B cell (primary cell): ENCODE measurements at regions not wholly inside any gene's neighbourhood (a gene's known extent, or its start where the extent isn't known, plus 50 kb on each side); places are given as distances from the start of the nearest gene placed in this dataset.

Source experiments
- ATAC-seq: fragments of 200-7000 bp; cut with Tn5 transposase; one replicate; pipeline ENCODE4 v1.10.0; 2021; ENCODE audit warnings: low read depth, mild to moderate bottlenecking, moderate number of reproducible peaks, moderate library complexity
- CTCF ChIA-PET: fragments of 350-600 bp; sonication (Branson Sonifier 250); formaldehyde crosslinking; loops from one replicate; lab custom pipeline; 2021; ENCODE audit warnings: antibody characterized with exemption, inconsistent platforms; lab: Charles Lee
- POLR2A ChIA-PET: fragments of 350-600 bp; sonication (Branson Sonifier 250); formaldehyde crosslinking; loops from one replicate; lab custom pipeline; 2021; ENCODE audit warnings: antibody characterized with exemption; lab: Charles Lee
- DNase-seq: peaks from one replicate; pipeline ENCODE4 v3.0.0; 2013
- H2AFZ ChIP-seq: 2 replicates; pipeline ENCODE4 v1.6.1; 2012; ENCODE audit warnings: mild to moderate bottlenecking, low read depth, low read length; ENCODE audit not compliant: insufficient read depth, poor library complexity, severe bottlenecking
- H3K27ac ChIP-seq, 2 donors: 1 replicate in 1 of 2; 2 replicates in 1 of 2; pipeline ENCODE4 v1.5.1; 2012 to 2013; ENCODE audit warnings: low read length in 2 of 2, mild to moderate bottlenecking in 2 of 2, moderate library complexity in 1 of 2
- H3K27me3 ChIP-seq, 4 experiments: fragments of 200-600 bp in 1 of 4; sonication (generic) in 1 of 4; replicated peaks in 1 of 4; 1 replicate in 2 of 4; 2 replicates in 2 of 4; pipeline versions ENCODE4 v1.6.1 to v1.7.0; 2013 to 2016; ENCODE audit warnings: low read length in 3 of 4, mild to moderate bottlenecking in 2 of 4, mixed read lengths in 1 of 4, moderate library complexity in 1 of 4; ENCODE audit not compliant: insufficient read depth in 4 of 4, control insufficient read depth in 3 of 4; ENCODE audit errors: control extremely low read depth in 1 of 4
- H3K36me3 ChIP-seq, 2 experiments: replicated peaks in 1 of 2; 1 replicate in 1 of 2; 2 replicates in 1 of 2; pipeline versions ENCODE4 v1.6.1 to v1.7.1; 2013; ENCODE audit warnings: low read length in 1 of 2; ENCODE audit not compliant: insufficient read depth in 2 of 2, control insufficient read depth in 1 of 2; ENCODE audit errors: control extremely low read depth in 1 of 2, extremely low read depth in 1 of 2
- H3K4me1 ChIP-seq, 2 donors: fragments of 200-600 bp in 1 of 2; sonication (generic) in 1 of 2; 1 replicate in 1 of 2; 2 replicates in 1 of 2; pipeline versions ENCODE4 v1.5.1 to v1.6.1; 2013 to 2017; ENCODE audit warnings: low read length in 2 of 2; ENCODE audit not compliant: control insufficient read depth in 2 of 2, insufficient read depth in 2 of 2
- H3K4me2 ChIP-seq: replicated peaks from 2 replicates; pipeline ENCODE3; 2012; ENCODE audit warnings: mild to moderate bottlenecking, low read depth, low read length; ENCODE audit not compliant: poor library complexity, severe bottlenecking
- H3K4me3 ChIP-seq, 5 experiments: fragments of 200-600 bp in 1 of 5; sonication (generic) in 1 of 5; 1 replicate in 3 of 5; 2 replicates in 2 of 5; pipeline versions ENCODE4 v1.5.1 to v1.7.0; 2011 to 2016; ENCODE audit warnings: low read length in 4 of 5, mild to moderate bottlenecking in 4 of 5, low read depth in 2 of 5, control low read depth in 1 of 5, moderate library complexity in 1 of 5; ENCODE audit not compliant: insufficient read depth in 1 of 5; ENCODE audit errors: control extremely low read depth in 1 of 5, extremely low read depth in 1 of 5
- H3K79me2 ChIP-seq: fragments of 200-600 bp; sonication (generic); one replicate; pipeline ENCODE4 v1.6.0; 2016; ENCODE audit warnings: low read length; ENCODE audit not compliant: control insufficient read depth, insufficient read depth
- H3K9ac ChIP-seq: fragments of 200-600 bp; sonication (generic); 2 replicates; pipeline ENCODE4 v1.6.1; 2017; ENCODE audit warnings: mild to moderate bottlenecking, low read length, moderate library complexity
- H3K9me3 ChIP-seq, 3 donors: one replicate each; pipeline versions ENCODE4 v1.6.1 to v1.7.1; 2013; ENCODE audit warnings: low read length in 2 of 3; ENCODE audit not compliant: control insufficient read depth in 2 of 3, insufficient read depth in 1 of 3; ENCODE audit errors: control extremely low read depth in 1 of 3
- H4K20me1 ChIP-seq: 2 replicates; pipeline ENCODE4 v1.6.0; 2012; ENCODE audit warnings: mild to moderate bottlenecking, low read length; ENCODE audit not compliant: insufficient read depth, control insufficient read depth, poor library complexity, severe bottlenecking
- H3K27ac Mint-ChIP-seq: one replicate; pipeline ENCODE4 v1.8.0; 2021; ENCODE audit warnings: mixed read lengths
- H3K27me3 Mint-ChIP-seq: one replicate; pipeline ENCODE4 v1.8.0; 2021; ENCODE audit warnings: mixed read lengths
- H3K4me1 Mint-ChIP-seq: one replicate; pipeline ENCODE4 v1.8.0; 2021; ENCODE audit warnings: mixed read lengths
- H3K4me3 Mint-ChIP-seq: one replicate; pipeline ENCODE4 v1.8.0; 2021; ENCODE audit warnings: mixed read lengths
- H3K9me3 Mint-ChIP-seq: one replicate; pipeline ENCODE4 v1.8.0; 2022; ENCODE audit warnings: mixed read lengths; ENCODE audit not compliant: insufficient read depth
- CTCF ChIP-seq: fragments of 200-600 bp; IDR thresholded peaks from one replicate; pipeline ENCODE4 v1.8.0; 2022; ENCODE audit warnings: antibody characterized with exemption, mild to moderate bottlenecking
- EZH2 ChIP-seq: IDR thresholded peaks from 2 replicates; pipeline ENCODE4 v1.6.1; 2012; ENCODE audit warnings: borderline replicate concordance, low read depth, mild to moderate bottlenecking, moderate library complexity, low read length; ENCODE audit not compliant: insufficient read depth, poor library complexity, severe bottlenecking
- WGBS: methylation state at CpG from one replicate; pipeline ENCODE4 v1.1.5; 2013; ENCODE audit warnings: missing lambda C conversion rate; ENCODE audit not compliant: insufficient coverage; 5-methylcytosine and 5-hydroxymethylcytosine counted together
- intact Hi-C: fragments of 100-400 bp; cut with micrococcal nuclease; formaldehyde crosslinking; loops from one replicate; pipeline ENCODE4 v1.10.0; 2022

- Histone ChIP-seq H3K27ac (no peak overlapping the region), H3K9me3 (peaks cover 0 to 31% (median 0%) of the 10 kb centered on the region in 3 donors), H2AFZ (no peak overlapping the region), H3K36me3 (no peaks in the 10 kb centered on the region), H3K79me2 (no peaks in the 10 kb centered on the region), H3K4me2 (no peak overlapping the region), H3K4me3 (no peak overlapping the region), H3K4me1 (no peaks in the 10 kb centered on the region), H4K20me1 (no peaks in the 10 kb centered on the region), H3K9ac (no peak overlapping the region), H3K27me3 (peaks cover 0 to 2% (median 0%) of the 10 kb centered on the region in 4 experiments)
- ATAC-seq (no peak), DNase-seq (no peak)
- no peaks in the 10 kb centered on the region for H3K27me3 Mint-ChIP-seq
- intact Hi-C loops: no loop called here
- ChIA-PET CTCF (no interaction called here), POLR2A (no interaction called here)
- no peaks in the 10 kb centered on the region for H3K4me1 Mint-ChIP-seq
- H3K4me3 Mint-ChIP-seq: no peak overlapping the region
- H3K9me3 Mint-ChIP-seq: no peaks in the 10 kb centered on the region
- H3K27ac Mint-ChIP-seq: no peak overlapping the region
- 93% methylated on average over 3 of the region's 3 CpGs for WGBS
- no peak for TF ChIP-seq CTCF
- TF ChIP-seq EZH2: no peak
Observed at GRCh38 chr11:70764356-70764905, 366.1 kb downstream of the CTTN start.

GRCh38 chr11:70766901-70767300, 368.6 kb downstream of the CTTN start:
- Histone ChIP-seq H3K9me3 (peaks cover 0 to 15% (median 0%) of the 10 kb centered on the region in 3 donors), H3K27me3 (no peaks in the 10 kb centered on the region), H4K20me1 (no peaks in the 10 kb centered on the region), H2AFZ (no peak overlapping the region), H3K4me1 (no peaks in the 10 kb centered on the region), H3K27ac (no peak overlapping the region), H3K36me3 (no peaks in the 10 kb centered on the region), H3K4me2 (no peak overlapping the region), H3K4me3 (no peak overlapping the region), H3K9ac (no peak overlapping the region), H3K79me2 (no peaks in the 10 kb centered on the region)
- 98% methylated on average over 6 of the region's 8 CpGs for WGBS
- POLR2A ChIA-PET: no interaction called here
- no peaks in the 10 kb centered on the region for H3K4me1 Mint-ChIP-seq
- H3K9me3 Mint-ChIP-seq: no peaks in the 10 kb centered on the region
- no peak for TF ChIP-seq CTCF
- TF ChIP-seq EZH2: no peak
- no peak overlapping the region for H3K27ac Mint-ChIP-seq
- H3K27me3 Mint-ChIP-seq: no peaks in the 10 kb centered on the region
- ATAC-seq (no peak), DNase-seq (no peak)
- CTCF ChIA-PET: interaction anchor here (1.3 kb wide), 1 partner anchor 11 kb away, joined by 3 read pairs; no protein-coding TSS in a partner anchor
- H3K4me3 Mint-ChIP-seq: no peak overlapping the region
- intact Hi-C loops: no loop called here
